Activated CD4-positive, CD25-positive, alpha-beta regulatory T cell (primary cell): ENCODE measurements at regions not wholly inside any gene's neighbourhood (a gene's known extent, or its start where the extent isn't known, plus 50 kb on each side); places are given as distances from the start of the nearest gene placed in this dataset.

Experiments
- DNase-seq, 4 experiments: peaks; one replicate each; lab custom pipeline; 2025; lab: John Stamatoyannopoulos, UW

- DNase-seq: no peak
Measured at GRCh38 chr14:97443412-97443811, 646.2 kb downstream of the VRK1 start.

GRCh38 chr14:97444248-97444647 lies 647.1 kb downstream of the VRK1 start:
- no peak for DNase-seq

DNA sequence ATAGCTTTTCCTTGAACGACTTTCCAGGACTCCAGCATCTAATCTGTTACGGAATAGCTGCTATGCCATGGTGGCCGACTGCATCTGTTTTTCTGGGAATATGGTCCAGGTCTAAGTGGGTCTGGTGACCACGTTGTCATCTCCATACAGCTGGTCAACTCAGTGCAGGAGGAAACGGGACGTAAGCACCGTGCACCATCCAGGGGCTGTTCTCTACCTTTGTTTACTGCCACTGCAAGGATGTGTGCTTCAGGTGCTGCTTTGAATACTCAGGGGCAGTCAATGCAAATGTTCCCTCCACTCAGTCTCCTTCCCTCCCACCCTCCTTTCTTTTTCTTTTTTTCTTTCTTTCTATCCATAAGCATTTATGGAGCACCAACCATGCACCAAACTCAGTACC lies 648.2 kb downstream of the VRK1 start:
- no peak for DNase-seq

GRCh38 chr14:97446087-97446486 lies 648.9 kb downstream of the VRK1 start:
- no peak for DNase-seq

DNA sequence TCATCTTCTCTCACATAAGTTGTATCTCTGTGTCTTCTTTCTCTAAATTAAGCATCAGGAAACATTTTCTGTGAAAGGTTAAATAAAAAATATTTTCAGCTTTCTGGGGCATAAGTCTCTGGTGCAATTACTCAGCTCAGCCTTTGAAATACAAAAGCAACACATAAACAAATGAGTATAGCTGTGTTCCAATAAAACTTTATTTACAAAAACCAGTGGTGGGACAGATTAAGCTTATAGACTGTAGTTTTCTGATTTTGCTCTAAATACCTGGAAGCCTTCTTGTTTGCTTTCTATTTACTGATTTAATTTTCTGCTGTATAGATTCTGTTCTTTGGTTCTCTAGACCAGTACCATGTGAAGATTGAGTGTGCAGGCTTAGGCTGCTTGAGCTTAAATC lies 655.1 kb downstream of the VRK1 start:
- no peak for DNase-seq

DNA sequence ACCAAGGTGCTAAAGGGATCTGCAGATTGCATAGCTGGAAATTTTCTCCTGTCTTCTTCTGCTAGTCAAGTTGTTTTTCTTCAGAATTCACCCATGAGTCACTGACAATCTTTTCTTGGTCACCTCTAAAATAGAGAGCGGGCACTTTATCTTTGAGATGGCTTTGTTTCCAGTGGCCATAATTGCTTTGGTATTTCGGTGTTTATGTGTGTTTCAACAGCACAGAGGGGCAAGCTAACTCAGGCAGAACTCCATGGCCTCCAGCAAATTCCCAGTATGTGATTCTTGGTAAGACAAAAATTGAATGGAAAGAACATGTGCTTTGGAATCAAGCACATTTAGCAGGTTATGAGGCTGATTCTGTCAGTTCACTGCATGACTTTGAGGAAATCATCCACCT lies 656.8 kb downstream of the VRK1 start:
- DNase-seq: no peak

- DNase-seq: no peak
Measured at GRCh38 chr14:97456462-97456861, 659.3 kb downstream of the VRK1 start.

GRCh38 chr14:97456958-97457357 lies 659.8 kb downstream of the VRK1 start:
- peak; percentile 6 to 26 (median 20) for DNase-seq

DNA sequence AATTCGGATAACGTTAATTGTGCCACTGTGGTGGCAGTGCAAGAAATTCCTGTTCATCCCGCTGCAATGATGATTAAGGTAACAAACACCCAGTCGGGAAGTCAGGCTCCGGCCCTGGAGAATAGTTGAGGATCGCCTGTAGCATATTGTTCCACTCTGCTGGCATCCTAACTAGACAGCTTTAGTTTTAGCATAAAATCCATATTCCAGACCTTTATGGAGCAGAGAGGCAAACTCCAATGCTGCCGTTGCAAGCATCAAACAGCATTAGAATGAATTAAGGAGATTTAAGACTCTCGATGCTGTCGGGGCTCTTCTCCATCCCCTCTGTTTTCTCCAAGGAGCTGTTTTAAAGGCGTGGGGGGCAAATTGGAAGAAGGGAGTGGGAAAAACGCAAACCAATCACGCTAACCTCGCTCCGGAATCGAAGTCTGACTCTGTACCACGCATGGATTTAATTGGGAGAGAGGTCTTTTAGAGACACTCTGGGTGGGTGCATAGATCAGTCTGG lies 660.4 kb downstream of the VRK1 start:
- no peak for DNase-seq

- DNase-seq: no peak
Measured at GRCh38 chr14:97458255-97458654, 661.1 kb downstream of the VRK1 start.

GRCh38 chr14:97458661-97459579 lies 661.7 kb downstream of the VRK1 start:
- DNase-seq: peak; percentile 47 to 76 (median 60)

GRCh38 chr14:97462081-97462480 lies 664.9 kb downstream of the VRK1 start:
- DNase-seq: no peak

GRCh38 chr14:97468220-97468619 lies 671.0 kb downstream of the VRK1 start:
- no peak for DNase-seq

DNA sequence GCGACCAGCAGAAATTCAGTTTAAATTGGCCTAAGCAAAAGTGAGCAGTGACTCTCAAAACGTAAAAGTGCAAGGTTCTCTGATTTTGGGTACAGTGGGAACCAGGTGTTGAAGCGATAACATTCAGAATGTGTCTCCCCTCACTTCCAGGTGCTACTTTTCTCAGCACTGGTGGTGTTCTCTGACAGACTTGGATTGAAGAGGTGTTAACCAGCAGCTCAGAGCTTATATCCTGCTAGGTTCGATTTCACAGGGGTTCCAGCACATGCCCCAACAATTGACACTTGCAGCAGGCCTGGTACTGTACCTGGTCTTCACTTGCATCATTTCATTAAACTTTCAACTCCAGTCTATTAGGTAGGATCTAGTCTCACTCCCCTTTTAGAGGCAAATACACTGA lies 680.2 kb downstream of the VRK1 start:
- DNase-seq: no peak

GRCh38 chr14:97485201-97485600 lies 688.0 kb downstream of the VRK1 start:
- DNase-seq: no peak

GRCh38 chr14:97486601-97487120 lies 689.5 kb downstream of the VRK1 start:
- no peak for DNase-seq

GRCh38 chr14:97489750-97490149 lies 692.6 kb downstream of the VRK1 start:
- no peak for DNase-seq

GRCh38 chr14:97490521-97491070 lies 693.4 kb downstream of the VRK1 start:
- DNase-seq: no peak

- no peak for DNase-seq
Measured at GRCh38 chr14:97491697-97492096, 694.5 kb downstream of the VRK1 start.

DNA sequence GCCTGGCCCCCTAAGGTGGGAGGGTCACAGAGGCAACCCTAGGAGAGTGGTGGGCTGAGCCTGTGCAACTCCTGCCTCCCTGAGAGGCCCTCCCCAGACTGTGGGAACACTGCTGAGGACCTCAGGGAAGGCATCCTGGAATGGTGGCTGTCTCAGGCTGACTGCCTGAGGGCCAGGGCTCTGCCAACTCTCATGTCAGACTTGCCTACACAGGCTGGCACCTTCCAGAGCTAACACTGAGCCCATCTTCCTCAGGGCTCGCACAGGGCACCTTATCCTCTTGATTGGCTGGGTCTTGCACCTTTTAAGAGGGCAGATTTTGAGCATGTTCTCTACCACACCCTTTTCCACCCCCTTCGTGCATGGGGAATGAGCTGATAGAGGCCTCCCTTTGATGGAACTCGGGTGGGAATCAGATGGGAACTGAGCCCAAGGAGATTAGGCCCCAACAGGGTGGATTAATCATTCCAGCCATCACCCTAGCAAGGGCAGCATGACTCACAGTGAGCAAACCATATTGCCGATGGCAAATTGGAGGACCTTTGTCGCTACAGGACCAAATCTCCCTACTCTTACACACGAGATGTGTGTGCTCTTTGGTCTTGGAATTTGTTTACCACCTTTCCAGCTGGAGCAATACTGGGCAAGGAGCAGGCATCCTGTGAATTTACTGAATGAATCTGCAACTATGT lies 702.8 kb downstream of the VRK1 start:
- DNase-seq: no peak

GRCh38 chr14:97506626-97507025 lies 709.4 kb downstream of the VRK1 start:
- DNase-seq: no peak

DNA sequence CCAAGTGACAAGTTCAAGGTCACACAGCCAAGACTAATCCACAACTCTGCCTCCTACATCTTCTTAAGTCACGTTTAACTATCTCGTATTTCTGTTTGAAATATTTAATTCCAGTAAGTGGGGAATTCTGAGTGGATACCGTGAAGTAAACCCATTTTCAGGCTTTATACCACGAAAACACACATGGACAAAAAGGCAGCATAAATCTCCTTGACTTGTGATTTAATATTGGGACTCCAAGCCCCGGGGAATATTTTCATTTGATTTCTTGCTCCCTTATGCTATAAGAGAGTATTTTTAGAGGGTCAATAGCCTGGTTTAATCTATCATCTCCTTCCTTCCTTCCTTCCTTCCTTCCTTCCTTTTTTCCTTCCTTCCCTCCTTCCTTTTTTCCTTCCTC lies 716.7 kb downstream of the VRK1 start:
- DNase-seq: no peak
